ENCODE measurements at regions not wholly inside any gene's neighbourhood (a gene's known extent, or its start where the extent isn't known, plus 50 kb on each side); places are given as distances from the start of the nearest gene placed in this dataset.

- H3K4me3 ChIP-seq (ENCODE audit: low read length, poor library complexity, severe bottlenecking) = no peak overlapping the region
- H2AFZ ChIP-seq (ENCODE audit: low read length) = no peak overlapping the region
- no peaks in the 10 kb centered on the region for H3K9me3 ChIP-seq (ENCODE audit: insufficient read depth, low read depth, low read length)
- H3K9me2 ChIP-seq (replicated peaks; ENCODE audit: low read depth, low read length) = no peaks in the 10 kb centered on the region
- H3K36me3 ChIP-seq (ENCODE audit: insufficient read depth, low read length) = no peaks in the 10 kb centered on the region
- H3K4me2 ChIP-seq (ENCODE audit: low read depth, low read length, poor library complexity, severe bottlenecking) = no peak overlapping the region
- no peaks in the 10 kb centered on the region for H3F3A ChIP-seq (ENCODE audit: low read depth)
- no peaks in the 10 kb centered on the region for H3K79me2 ChIP-seq (ENCODE audit: insufficient read depth, low read length)
- no peaks in the 10 kb centered on the region for H4K20me1 ChIP-seq (ENCODE audit: insufficient read depth, low read length, poor library complexity, severe bottlenecking)
- H3K9ac ChIP-seq (ENCODE audit: low read depth, low read length, poor library complexity, severe bottlenecking) = no peak overlapping the region
- H3K27me3 ChIP-seq (ENCODE audit: insufficient read depth, low read length, poor library complexity, severe bottlenecking) = no peaks in the 10 kb centered on the region
- TF ChIP-seq CTCF (conservative IDR thresholded peaks at IDR 0.05; ENCODE audit: low read length) (no peak), EZH2phosphoT487 (IDR thresholded peaks at IDR 0.05; ENCODE audit: borderline replicate concordance) (no peak)
- no peaks in the 10 kb centered on the region for H3K4me1 ChIP-seq (ENCODE audit: insufficient read depth, low read length, poor library complexity, severe bottlenecking)
Observed at GRCh38 chr2:34950797-34951196, 1351.7 kb upstream of the FAM98A start.

DNA sequence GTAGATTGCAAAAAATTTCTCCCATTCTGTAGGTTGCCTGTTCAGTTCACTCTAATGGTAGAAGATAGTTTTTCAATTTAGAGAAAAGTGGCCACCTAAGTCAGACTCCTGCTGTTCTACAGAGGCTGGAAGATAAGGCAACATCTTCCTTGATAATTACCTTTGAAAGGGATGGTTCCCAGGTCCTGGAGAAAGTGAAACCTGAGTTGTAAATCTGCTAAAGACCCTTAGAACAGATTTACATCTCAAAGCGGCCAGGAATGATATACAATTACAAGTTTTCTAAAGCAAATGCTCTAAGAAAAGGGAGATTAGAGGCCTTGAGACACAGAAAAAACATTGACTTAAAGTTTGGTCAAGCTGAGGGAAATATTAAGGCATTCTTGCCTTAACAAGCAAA, 1350.2 kb upstream of the FAM98A start:
- Histone ChIP-seq H3F3A (ENCODE audit: low read depth) (no peaks in the 10 kb centered on the region), H3K9ac (ENCODE audit: low read depth, low read length, poor library complexity, severe bottlenecking) (no peak overlapping the region), H3K4me3 (ENCODE audit: low read length, poor library complexity, severe bottlenecking) (no peak overlapping the region), H4K20me1 (ENCODE audit: insufficient read depth, low read length, poor library complexity, severe bottlenecking) (no peaks in the 10 kb centered on the region), H3K9me2 (replicated peaks; ENCODE audit: low read depth, low read length) (no peaks in the 10 kb centered on the region), H3K27me3 (ENCODE audit: insufficient read depth, low read length, poor library complexity, severe bottlenecking) (no peaks in the 10 kb centered on the region), H2AFZ (ENCODE audit: low read length) (no peak overlapping the region), H3K4me2 (ENCODE audit: low read depth, low read length, poor library complexity, severe bottlenecking) (no peak overlapping the region), H3K79me2 (ENCODE audit: insufficient read depth, low read length) (no peaks in the 10 kb centered on the region), H3K9me3 (ENCODE audit: insufficient read depth, low read depth, low read length) (no peaks in the 10 kb centered on the region), H3K4me1 (ENCODE audit: insufficient read depth, low read length, poor library complexity, severe bottlenecking) (no peaks in the 10 kb centered on the region), H3K36me3 (ENCODE audit: insufficient read depth, low read length) (no peaks in the 10 kb centered on the region)
- TF ChIP-seq EZH2phosphoT487 (IDR thresholded peaks at IDR 0.05; ENCODE audit: borderline replicate concordance) = no peak
- TF ChIP-seq CTCF (conservative IDR thresholded peaks at IDR 0.05; ENCODE audit: low read length) = no peak

DNA sequence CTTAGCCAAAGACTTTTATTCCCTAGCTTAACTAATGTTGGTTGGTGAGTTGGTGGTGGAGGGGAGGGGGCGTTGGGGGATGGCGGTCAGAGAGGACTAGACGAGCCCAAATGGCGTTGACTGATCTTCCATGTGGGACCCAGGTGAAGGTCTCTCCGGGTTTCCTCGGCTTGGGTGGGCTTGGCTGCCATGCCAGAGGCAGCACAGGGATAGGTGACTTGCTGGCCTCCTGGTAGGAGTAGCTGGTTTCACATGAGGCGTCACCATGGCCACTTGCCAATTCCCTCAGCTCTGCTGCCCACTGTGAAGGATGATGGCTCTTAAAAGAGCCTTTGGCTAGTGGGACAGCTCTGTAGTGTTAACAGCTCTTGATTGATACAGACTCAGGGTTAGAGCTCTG, 1337.0 kb upstream of the FAM98A start:
- no peaks in the 10 kb centered on the region for H3K36me3 ChIP-seq (ENCODE audit: insufficient read depth, low read length)
- H2AFZ ChIP-seq (ENCODE audit: low read length) = no peak overlapping the region
- TF ChIP-seq EZH2phosphoT487 (IDR thresholded peaks at IDR 0.05; ENCODE audit: borderline replicate concordance) (no peak), CTCF (conservative IDR thresholded peaks at IDR 0.05; ENCODE audit: low read length) (no peak)
- H3F3A ChIP-seq (ENCODE audit: low read depth) = no peaks in the 10 kb centered on the region
- H3K27me3 ChIP-seq (ENCODE audit: insufficient read depth, low read length, poor library complexity, severe bottlenecking) = no peaks in the 10 kb centered on the region
- no peak overlapping the region for H3K4me2 ChIP-seq (ENCODE audit: low read depth, low read length, poor library complexity, severe bottlenecking)
- no peaks in the 10 kb centered on the region for H3K79me2 ChIP-seq (ENCODE audit: insufficient read depth, low read length)
- no peaks in the 10 kb centered on the region for H4K20me1 ChIP-seq (ENCODE audit: insufficient read depth, low read length, poor library complexity, severe bottlenecking)
- H3K9me3 ChIP-seq (ENCODE audit: insufficient read depth, low read depth, low read length) = no peaks in the 10 kb centered on the region
- H3K9ac ChIP-seq (ENCODE audit: low read depth, low read length, poor library complexity, severe bottlenecking) = no peak overlapping the region
- H3K4me1 ChIP-seq (ENCODE audit: insufficient read depth, low read length, poor library complexity, severe bottlenecking) = no peaks in the 10 kb centered on the region
- no peak overlapping the region for H3K4me3 ChIP-seq (ENCODE audit: low read length, poor library complexity, severe bottlenecking)
- no peaks in the 10 kb centered on the region for H3K9me2 ChIP-seq (replicated peaks; ENCODE audit: low read depth, low read length)
